HG02588 (cell line): ENCODE measurements at regions not wholly inside any gene's neighbourhood (a gene's known extent, or its start where the extent isn't known, plus 50 kb on each side); places are given as distances from the start of the nearest gene placed in this dataset.

ENCODE experiments used
- ATAC-seq: cut with Tn5 transposase; IDR thresholded peaks from one replicate; pipeline ENCODE4 v1.9.1; 2021; ENCODE audit warnings: mild to moderate bottlenecking, moderate library complexity; ENCODE audit not compliant: unreplicated experiment

GRCh38 chr16:66152823-66153393 is 213.6 kb upstream of the CDH5 start:
- ATAC-seq: no peak

GRCh38 chr16:66152181-66152580 is 214.3 kb upstream of the CDH5 start:
- ATAC-seq: no peak

GRCh38 chr16:66150698-66151482 is 215.6 kb upstream of the CDH5 start:
- no peak for ATAC-seq

DNA sequence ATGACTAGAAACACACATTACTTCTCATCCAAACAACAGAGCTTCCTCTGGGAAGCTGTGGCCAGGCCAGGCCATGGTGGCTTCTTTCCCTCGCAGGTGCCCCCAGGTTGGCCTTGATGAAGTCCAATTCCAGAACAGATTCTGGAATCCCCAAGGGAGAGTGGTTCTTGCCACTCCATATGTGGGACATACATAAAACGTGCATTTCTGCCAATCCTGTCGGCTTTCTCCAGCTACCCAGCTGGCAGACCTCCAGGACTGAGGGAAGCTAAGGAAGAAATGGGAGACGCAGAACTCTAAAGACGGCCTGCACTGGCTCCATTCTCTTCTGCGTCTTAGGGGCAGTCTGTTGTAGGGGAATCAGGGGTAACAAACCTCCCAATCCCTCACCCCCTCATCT is 219.2 kb upstream of the CDH5 start:
- no peak for ATAC-seq

- no peak for ATAC-seq
Measured at GRCh38 chr16:66146798-66147197, 219.7 kb upstream of the CDH5 start.

DNA sequence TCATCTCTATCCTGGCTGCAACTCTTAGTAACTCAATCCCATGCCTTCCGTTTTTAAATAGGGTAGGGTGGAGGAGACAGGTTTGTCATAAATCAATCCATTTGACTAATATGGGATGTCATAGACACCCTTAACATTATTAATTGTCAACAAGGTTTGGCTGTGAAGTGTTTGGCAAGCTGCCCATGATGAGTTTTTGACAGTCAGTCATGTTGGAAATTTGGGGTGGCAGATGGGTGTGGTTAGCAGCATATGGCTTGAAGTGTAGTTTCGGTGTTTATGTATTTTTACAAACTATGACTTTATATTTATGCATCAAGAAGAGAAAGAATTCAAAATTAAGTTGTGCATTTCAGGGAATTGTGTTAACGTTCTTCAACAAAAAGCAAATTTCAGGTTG is 221.8 kb upstream of the CDH5 start:
- ATAC-seq: no peak

- ATAC-seq: no peak
Measured at GRCh38 chr16:66143415-66143814, 223.1 kb upstream of the CDH5 start.

DNA sequence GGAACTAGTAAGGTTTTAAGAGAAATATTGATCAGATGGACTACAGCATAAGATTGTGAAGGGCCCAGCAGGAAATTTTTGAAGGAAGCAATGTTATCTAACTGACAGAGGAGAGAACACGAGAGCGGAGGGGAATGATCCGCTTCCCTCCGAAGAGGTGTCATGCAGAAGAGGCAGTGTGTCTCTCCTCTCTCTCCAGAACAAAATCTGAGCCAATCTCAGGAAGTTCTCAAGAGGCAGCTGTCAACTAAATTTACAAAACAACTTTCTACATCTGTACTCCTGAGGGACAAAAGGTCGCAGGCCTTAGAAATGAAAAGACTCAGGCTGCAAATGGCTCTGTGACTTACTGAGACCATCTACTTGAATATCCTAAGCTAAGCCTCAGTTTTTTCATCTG is 224.6 kb upstream of the CDH5 start:
- no peak for ATAC-seq

GRCh38 chr16:66137853-66138252 is 228.6 kb upstream of the CDH5 start:
- no peak for ATAC-seq

DNA sequence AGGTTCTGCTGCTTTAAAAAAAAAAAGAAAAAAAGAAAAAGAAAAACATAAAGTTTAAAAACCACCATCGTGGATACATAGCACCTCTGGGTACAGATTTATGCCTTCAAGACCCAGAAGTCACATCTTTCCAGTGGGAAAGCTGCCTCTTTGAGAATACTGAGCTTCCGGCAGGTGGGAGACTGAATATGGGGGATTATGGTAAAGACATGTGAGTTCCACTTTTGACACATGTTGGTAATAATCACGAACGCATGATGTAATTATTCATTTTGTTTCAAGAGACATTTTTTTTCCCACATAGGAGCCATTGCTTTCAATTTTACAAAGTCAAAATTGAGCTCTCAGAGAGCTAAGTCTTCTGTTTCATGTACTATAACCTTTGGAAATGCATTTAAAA is 229.7 kb upstream of the CDH5 start:
- ATAC-seq: no peak

DNA sequence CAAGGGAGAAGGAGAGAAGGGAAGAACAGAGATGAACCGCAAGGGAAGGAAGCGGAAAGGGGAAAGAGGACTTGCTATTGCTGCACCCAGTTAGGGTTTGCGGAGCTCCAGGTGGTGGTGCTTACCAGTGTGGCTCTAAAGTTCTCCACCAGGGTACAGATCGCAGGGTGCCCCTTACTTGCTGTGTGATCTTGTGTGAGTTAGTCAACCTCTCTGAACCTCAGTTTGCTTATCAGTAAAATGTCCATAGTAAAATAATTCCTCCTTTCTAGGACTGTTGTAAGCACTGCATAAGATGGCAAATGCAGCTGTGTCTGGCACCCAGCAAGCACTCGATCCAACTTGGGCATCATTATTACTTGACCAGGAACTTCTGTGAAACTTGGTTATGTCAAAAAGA is 230.7 kb upstream of the CDH5 start:
- ATAC-seq: no peak

DNA sequence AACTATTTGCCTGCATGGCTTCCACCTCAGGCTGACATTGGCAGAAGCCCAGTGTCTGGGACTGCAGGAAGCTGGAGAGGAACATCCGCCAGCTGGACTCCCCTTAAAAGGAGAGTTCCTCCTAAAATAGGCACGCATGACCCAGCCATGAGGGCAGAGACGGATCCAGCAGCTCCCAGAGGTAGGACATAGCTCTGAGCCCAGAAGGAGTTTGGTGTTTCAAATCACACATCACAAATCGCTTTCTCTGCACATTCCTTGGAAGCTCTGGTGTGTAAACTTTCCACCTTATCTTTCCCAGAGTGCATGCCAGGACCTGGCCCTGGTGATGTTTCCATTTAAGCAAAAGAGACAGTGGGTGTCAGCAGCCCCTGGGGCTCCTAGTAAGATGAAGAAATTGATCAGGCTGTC is 231.1 kb upstream of the CDH5 start:
- ATAC-seq: no peak

- no peak for ATAC-seq
Measured at GRCh38 chr16:66134875-66135274, 231.6 kb upstream of the CDH5 start.

DNA sequence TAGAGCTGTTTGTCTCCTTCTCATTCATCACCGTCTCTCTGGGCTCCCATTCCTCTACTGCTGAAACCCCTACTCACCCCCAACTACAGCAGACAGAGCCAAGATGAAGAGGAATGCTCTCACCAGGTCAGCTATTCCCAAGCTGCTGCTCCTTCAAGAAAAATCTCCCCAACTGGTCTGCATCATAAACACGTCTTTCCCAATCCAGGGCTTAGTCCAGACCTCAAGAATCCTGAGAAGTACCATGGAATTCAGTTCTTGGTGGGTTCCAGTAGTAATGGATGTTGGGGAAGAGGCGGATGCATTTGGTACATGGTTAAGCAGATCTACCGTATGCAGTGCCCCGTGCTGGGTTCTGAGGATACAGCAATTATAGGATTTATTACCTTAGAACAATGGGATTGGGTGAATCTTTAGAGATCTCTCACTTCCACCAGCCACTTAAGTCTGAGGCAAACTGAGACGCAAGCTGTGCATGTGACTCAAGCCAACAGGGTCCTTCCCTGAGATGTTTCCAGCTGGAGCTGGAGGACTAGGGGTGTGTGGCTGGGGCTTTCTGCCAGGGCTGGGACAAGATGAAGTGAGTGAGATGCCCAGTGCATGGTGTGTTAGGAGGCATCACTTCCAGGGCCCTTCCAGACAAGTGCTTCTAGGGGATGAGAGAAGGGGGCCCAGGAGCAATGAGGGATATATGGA is 232.7 kb upstream of the CDH5 start:
- ATAC-seq: no peak

DNA sequence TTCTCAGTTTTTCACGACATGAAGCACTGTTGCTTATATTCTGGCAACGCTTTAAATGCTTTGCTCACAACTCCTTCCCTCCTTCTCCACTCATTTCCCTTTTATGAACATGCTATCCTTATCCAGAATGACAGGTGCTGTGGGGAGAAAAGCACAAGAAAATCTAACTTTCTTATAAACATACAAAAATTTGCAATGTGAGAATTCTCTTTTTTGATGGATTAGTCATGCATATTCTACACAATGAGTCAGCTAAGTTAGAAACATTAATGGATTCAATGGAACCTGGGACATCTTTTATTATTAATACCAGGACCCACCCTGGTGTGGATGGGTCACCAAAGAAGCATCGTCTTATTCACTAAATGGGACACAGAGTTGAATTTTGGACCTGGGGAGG is 234.6 kb upstream of the CDH5 start:
- ATAC-seq: no peak

DNA sequence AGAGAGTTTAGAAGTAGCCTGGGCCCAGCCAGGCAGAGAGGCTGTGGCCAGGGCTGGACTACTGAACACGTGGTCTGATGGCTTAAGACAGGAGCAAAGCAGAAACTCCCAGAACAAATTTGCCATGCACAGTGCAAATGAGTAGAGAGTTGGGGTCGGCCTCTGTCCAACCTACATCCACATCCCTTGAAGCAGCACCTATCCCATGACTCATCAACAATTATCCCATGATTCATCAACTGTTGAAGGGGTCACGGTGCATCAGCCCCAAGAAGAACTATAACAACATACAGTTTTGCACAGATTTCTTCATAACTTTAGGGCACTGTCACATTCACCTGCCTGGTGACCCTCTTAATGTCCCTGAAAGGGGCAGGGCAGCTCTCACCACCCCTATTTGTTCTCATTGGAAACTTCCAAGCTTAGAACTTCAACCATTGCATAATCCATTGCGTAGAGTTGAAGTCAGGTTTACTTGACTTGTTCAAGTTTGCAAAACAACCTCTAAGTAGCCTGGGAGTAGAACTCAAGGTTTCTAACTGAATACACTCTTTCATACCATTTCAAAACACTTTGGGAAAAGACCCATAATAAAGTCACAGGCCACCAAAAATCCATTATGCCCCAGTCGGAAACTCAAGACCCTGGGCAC is 235.2 kb upstream of the CDH5 start:
- no peak for ATAC-seq

GRCh38 chr16:66130296-66130905 is 236.1 kb upstream of the CDH5 start:
- no peak for ATAC-seq

- no peak for ATAC-seq
Measured at GRCh38 chr16:66129196-66129595, 237.3 kb upstream of the CDH5 start.

DNA sequence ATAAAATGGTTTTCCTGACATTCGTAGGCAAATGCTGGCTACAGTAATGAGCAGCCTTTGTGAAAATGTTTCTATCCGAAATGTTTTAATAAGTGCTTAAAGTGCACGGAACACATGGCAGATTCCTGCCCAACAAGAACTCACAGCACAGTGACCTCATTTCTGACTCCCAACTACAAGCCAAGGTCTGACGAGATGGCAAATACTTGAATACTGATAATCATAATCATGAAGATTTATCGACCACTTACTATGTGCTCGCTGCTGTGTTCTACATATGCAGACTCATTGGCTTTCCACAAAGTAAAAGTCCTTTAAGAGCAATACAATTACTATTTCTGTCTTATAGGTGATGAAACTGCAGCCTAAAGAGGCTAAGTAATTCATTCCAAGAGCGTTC is 238.1 kb upstream of the CDH5 start:
- no peak for ATAC-seq

- no peak for ATAC-seq
Measured at GRCh38 chr16:66127459-66128370, 238.8 kb upstream of the CDH5 start.
